Endothelial cell of umbilical vein (primary cell): ENCODE measurements at regions not wholly inside any gene's neighbourhood (a gene's known extent, or its start where the extent isn't known, plus 50 kb on each side); places are given as distances from the start of the nearest gene placed in this dataset.

Source experiments
- BruUV-seq: library from RNA; stranded (reverse); fragments of 400-500 nt; replicated peaks from 2 replicates; lab custom pipeline; 2021; lab: Mats Ljungman, UMichigan
- CTCF ChIA-PET: fragments of 300-600, 350-600 bp; sonication (Branson Sonifier 250); formaldehyde crosslinking; loops from one replicate; lab custom pipeline; 2021; ENCODE audit warnings: antibody characterized with exemption, inconsistent platforms; lab: Charles Lee
- POLR2A ChIA-PET: fragments of 300-600, 350-600 bp; sonication (Branson Sonifier 250); formaldehyde crosslinking; loops from one replicate; lab custom pipeline; 2021; ENCODE audit warnings: antibody characterized with exemption, inconsistent platforms; lab: Charles Lee
- DNase-seq: peaks from one replicate; pipeline ENCODE4 v3.0.0-alpha.2; 2011; ENCODE audit warnings: low read depth, low spot score
- FAIRE-seq: peaks from 2 replicates; lab custom pipeline; 2011; peaks lifted over from hg19 to GRCh38; lab: Jason Lieb, UNC
- H2AFZ ChIP-seq: 2 replicates; pipeline ENCODE4 v1.6.0; 2012; ENCODE audit warnings: low read depth, low read length, control low read depth, inconsistent platforms
- H3K27ac ChIP-seq: 2 replicates; pipeline ENCODE4 v1.5.1; 2011; ENCODE audit warnings: low read depth, mild to moderate bottlenecking, control low read depth, low read length, moderate library complexity; ENCODE audit not compliant: insufficient read depth
- H3K27me3 ChIP-seq, 2 experiments: 2 replicates each; pipeline versions ENCODE4 v1.6.0 to v1.6.1; 2011; ENCODE audit warnings: low read length in 2 of 2, mixed read lengths in 1 of 2; ENCODE audit not compliant: control insufficient read depth in 2 of 2, insufficient read depth in 2 of 2
- H3K36me3 ChIP-seq, 2 experiments: 2 replicates in 1 of 2; 3 replicates in 1 of 2; pipeline ENCODE4 v1.5.1; 2011; ENCODE audit warnings: low read length in 2 of 2, mild to moderate bottlenecking in 1 of 2, moderate library complexity in 1 of 2; ENCODE audit not compliant: control insufficient read depth in 2 of 2, insufficient read depth in 2 of 2; ENCODE audit errors: extremely low read depth in 1 of 2
- H3K4me1 ChIP-seq: 3 replicates; pipeline ENCODE4 v1.5.1; 2011; ENCODE audit warnings: mild to moderate bottlenecking, low read length; ENCODE audit not compliant: control insufficient read depth, insufficient read depth; ENCODE audit errors: extremely low read depth
- H3K4me2 ChIP-seq: 2 replicates; pipeline ENCODE4 v1.6.1; 2011; ENCODE audit warnings: low read length, control low read depth, mixed read lengths; ENCODE audit not compliant: insufficient read depth
- H3K4me3 ChIP-seq, 3 experiments: fragments of 200-600 bp in 1 of 3; sonication (generic), shearing (Covaris generic) in 1 of 3; replicated peaks in 1 of 3; 2 replicates each; pipeline ENCODE4 v1.5.1; 2011 to 2016; ENCODE audit warnings: control low read depth in 3 of 3, low read length in 3 of 3, mild to moderate bottlenecking in 2 of 3, inconsistent platforms in 1 of 3, low read depth in 1 of 3, moderate library complexity in 1 of 3; ENCODE audit not compliant: insufficient read depth in 1 of 3
- H3K79me2 ChIP-seq: 2 replicates; pipeline ENCODE4 v1.6.0; 2012; ENCODE audit warnings: low read length, inconsistent platforms; ENCODE audit not compliant: control insufficient read depth, insufficient read depth
- H3K9ac ChIP-seq: replicated peaks from 2 replicates; pipeline ENCODE3; 2011; ENCODE audit warnings: low read length, control low read depth; ENCODE audit not compliant: insufficient read depth; ENCODE audit errors: extremely low read depth
- H3K9me1 ChIP-seq: replicated peaks from 3 replicates; pipeline ENCODE4 v1.6.0; 2011; ENCODE audit warnings: mild to moderate bottlenecking, low read length; ENCODE audit not compliant: control insufficient read depth, insufficient read depth; ENCODE audit errors: extremely low read depth
- H3K9me3 ChIP-seq: replicated peaks from 2 replicates; pipeline ENCODE4 v1.5.1; 2012; ENCODE audit warnings: low read length, inconsistent platforms; ENCODE audit not compliant: control insufficient read depth, insufficient read depth
- H4K20me1 ChIP-seq: replicated peaks from 2 replicates; pipeline ENCODE3; 2011; ENCODE audit warnings: mild to moderate bottlenecking, low read length; ENCODE audit not compliant: control insufficient read depth, insufficient read depth; ENCODE audit errors: extremely low read depth
- EZH2 ChIP-seq: IDR thresholded peaks from 2 replicates; pipeline ENCODE4 v1.6.1; 2012; ENCODE audit warnings: borderline replicate concordance, low read depth, mild to moderate bottlenecking, moderate library complexity, low read length, inconsistent platforms; ENCODE audit not compliant: severe bottlenecking
- FOS ChIP-seq: IDR thresholded peaks from 2 replicates; pipeline ENCODE4 v1.6.1; 2011; ENCODE audit warnings: mild to moderate bottlenecking, low read length, moderate library complexity, borderline replicate concordance; ENCODE audit not compliant: insufficient read depth
- GATA2 ChIP-seq: IDR thresholded peaks from 2 replicates; pipeline ENCODE4 v1.7.0; 2011; ENCODE audit warnings: low read depth, mild to moderate bottlenecking, moderate library complexity, mixed read lengths, low read length; ENCODE audit not compliant: insufficient read length, insufficient read depth
- JUN ChIP-seq: IDR thresholded peaks from 2 replicates; pipeline ENCODE4 v1.6.1; 2011; ENCODE audit warnings: borderline replicate concordance, low read depth; ENCODE audit not compliant: insufficient read length, insufficient read depth
- MYC ChIP-seq: IDR thresholded peaks from one replicate; pipeline ENCODE4 v1.6.1; 2011; ENCODE audit warnings: mild to moderate bottlenecking, low read depth, low read length
- POLR2A ChIP-seq: IDR thresholded peaks from 2 replicates; pipeline ENCODE4 v1.6.1; 2012; ENCODE audit warnings: low read depth, mild to moderate bottlenecking, control low read depth, low read length
- POLR2AphosphoS5 ChIP-seq: IDR thresholded peaks from 2 replicates; pipeline ENCODE4 v1.6.1; 2012; ENCODE audit warnings: low read depth, mild to moderate bottlenecking, control low read depth, low read length, moderate library complexity; ENCODE audit not compliant: insufficient read depth
- dilution Hi-C: fragments of 300-500 bp; cut with MboI; formaldehyde crosslinking; loops from one replicate; pipeline ENCODE4 v1.15.0; 2019; ENCODE audit warnings: low sequenced_read_pairs; ENCODE audit not compliant: extremely low pct_ligation_motif_present
- intact Hi-C: fragments of 100-400 bp; cut with micrococcal nuclease; formaldehyde crosslinking; loops from one replicate; pipeline ENCODE4 v1.10.0; 2022
- TF ChIP-seq, protein P1 (sequence below): IDR thresholded peaks from 2 replicates; pipeline ENCODE4 v1.6.1; 2011; ENCODE audit not compliant: insufficient read depth, insufficient read length

DNA sequence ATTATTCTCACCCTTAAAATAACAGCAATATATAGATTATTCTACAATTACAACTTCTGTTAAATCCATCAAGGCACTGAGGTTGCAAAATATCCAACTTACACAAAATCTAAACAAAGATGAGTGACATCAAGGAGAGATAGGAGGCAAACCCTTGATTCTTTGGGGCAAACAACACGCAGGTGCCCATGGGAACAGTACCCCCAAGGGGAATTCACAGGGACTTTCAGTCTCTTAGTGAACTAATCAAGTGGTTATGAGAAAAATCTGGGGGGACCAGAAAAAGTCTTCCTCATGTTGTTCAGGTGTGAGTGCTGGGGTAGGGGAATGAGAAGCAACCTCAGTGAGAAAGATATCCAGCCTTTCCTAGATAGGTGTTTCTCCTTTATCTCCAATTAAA, 1107.9 kb downstream of the PLA2G4A start:
- BruUV-seq = no TSS peak
- FAIRE-seq = no peak
- POLR2A ChIA-PET = no interaction called here

DNA sequence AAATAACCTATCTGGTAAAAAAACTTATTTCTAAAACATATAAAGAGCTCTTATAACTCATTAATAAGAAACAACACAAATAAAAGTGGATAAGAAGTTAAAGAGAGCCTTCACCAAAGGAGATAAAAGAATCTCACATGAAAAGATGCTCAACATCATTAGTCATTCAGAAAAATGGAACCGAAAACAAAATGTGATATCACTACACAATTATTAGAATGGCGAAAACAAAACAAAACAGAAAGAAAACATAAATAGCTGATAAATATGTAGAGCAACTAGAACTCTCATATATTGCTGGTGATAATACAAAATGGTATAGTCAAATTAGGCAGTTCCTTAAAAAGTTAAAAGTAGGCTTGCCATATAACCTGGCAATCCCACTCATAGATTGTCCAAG, 1109.3 kb downstream of the PLA2G4A start:
- no peak for FAIRE-seq
- TF ChIP-seq EZH2 = no peak
- TF ChIP-seq FOS = no peak
- TF ChIP-seq, protein P1, sequence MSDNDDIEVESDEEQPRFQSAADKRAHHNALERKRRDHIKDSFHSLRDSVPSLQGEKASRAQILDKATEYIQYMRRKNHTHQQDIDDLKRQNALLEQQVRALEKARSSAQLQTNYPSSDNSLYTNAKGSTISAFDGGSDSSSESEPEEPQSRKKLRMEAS = no peak
- TF ChIP-seq MYC = no peak
- Histone ChIP-seq H3K27me3 (no peaks in the 10 kb centered on the region), H3K4me2 (no peak overlapping the region), H3K9me3 (no peaks in the 10 kb centered on the region), H3K4me1 (no peaks in the 10 kb centered on the region), H3K36me3 (no peaks in the 10 kb centered on the region), H4K20me1 (no peaks in the 10 kb centered on the region), H3K4me3 (no peak overlapping the region), H3K79me2 (no peaks in the 10 kb centered on the region), H3K9ac (no peak overlapping the region), H2AFZ (no peak overlapping the region), H3K9me1 (no peaks in the 10 kb centered on the region), H3K27ac (no peak overlapping the region)
- dilution Hi-C loops (no loop called here), intact Hi-C loops (no loop called here)
- no peak for DNase-seq
- CTCF ChIA-PET = interaction anchor here (0.9 to 1.9 kb wide), 2 partner anchors 10 to 105 kb away, joined by 3 to 7 read pairs; no protein-coding TSS in a partner anchor
- POLR2A ChIA-PET = no interaction called here
- no TSS peak for BruUV-seq

More for the DNA sequence above, 1107.9 kb downstream of the PLA2G4A start:
- H3K9me1 ChIP-seq = no peaks in the 10 kb centered on the region
- H3K79me2 ChIP-seq = no peaks in the 10 kb centered on the region
- H3K27me3 ChIP-seq = no peaks in the 10 kb centered on the region
- intact Hi-C loops (no loop called here), dilution Hi-C loops (no loop called here)
- no peaks in the 10 kb centered on the region for H3K9me3 ChIP-seq
- no peak overlapping the region for H3K9ac ChIP-seq
- no peaks in the 10 kb centered on the region for H3K4me1 ChIP-seq
- no peaks in the 10 kb centered on the region for H3K36me3 ChIP-seq
- H3K27ac ChIP-seq = no peak overlapping the region
- no peak overlapping the region for H2AFZ ChIP-seq
- TF ChIP-seq, protein P1 = no peak
- TF ChIP-seq JUN = no peak
- TF ChIP-seq POLR2AphosphoS5 = no peak
- no peak for TF ChIP-seq GATA2
- TF ChIP-seq POLR2A = no peak
- CTCF ChIA-PET = interaction anchor here (1.9 kb wide), 1 partner anchor 9 kb away, joined by 7 read pairs; no protein-coding TSS in a partner anchor
- no peak overlapping the region for H3K4me2 ChIP-seq
- no peak for DNase-seq
- H4K20me1 ChIP-seq = no peaks in the 10 kb centered on the region
- H3K4me3 ChIP-seq = no peak overlapping the region
